ENCODE measurements at regions not wholly inside any gene's neighbourhood (a gene's known extent, or its start where the extent isn't known, plus 50 kb on each side); places are given as distances from the start of the nearest gene placed in this dataset.

- Histone ChIP-seq H3K27ac (ENCODE audit: low read depth in 1 of 2, low read length in 2 of 2) (no peak overlapping the region), H3K4me3 (ENCODE audit: low read length in 2 of 2) (no peak overlapping the region), H3K27me3 (ENCODE audit: control insufficient read depth in 1 of 2, insufficient read depth in 2 of 2, low read length in 1 of 2) (no peaks in the 10 kb centered on the region), H3K4me1 (ENCODE audit: control insufficient read depth in 1 of 2, insufficient read depth in 2 of 2, low read length in 2 of 2) (no peaks in the 10 kb centered on the region), H3K9me3 (ENCODE audit: control insufficient read depth, low read length) (no peaks in the 10 kb centered on the region), H3K36me3 (ENCODE audit: control insufficient read depth in 1 of 2, insufficient read depth in 2 of 2, low read length in 1 of 2) (no peaks in the 10 kb centered on the region)
- intact Hi-C loops (cut with DNase I): loop anchor here in 1 of 2 donors (5.0 kb wide), 1 partner anchor 949 kb away; no protein-coding TSS in a partner anchor
- 58 to 59% methylated on average over 4 of the region's 4 CpGs for WGBS, 2 donors
- ATAC-seq (ENCODE audit: low FRiP score): no peak
- DNase-seq: no peak
These were observed 379.1 kb downstream of the ANKRD50 start for GRCh38 chr4:124333466-124333865.

DNA sequence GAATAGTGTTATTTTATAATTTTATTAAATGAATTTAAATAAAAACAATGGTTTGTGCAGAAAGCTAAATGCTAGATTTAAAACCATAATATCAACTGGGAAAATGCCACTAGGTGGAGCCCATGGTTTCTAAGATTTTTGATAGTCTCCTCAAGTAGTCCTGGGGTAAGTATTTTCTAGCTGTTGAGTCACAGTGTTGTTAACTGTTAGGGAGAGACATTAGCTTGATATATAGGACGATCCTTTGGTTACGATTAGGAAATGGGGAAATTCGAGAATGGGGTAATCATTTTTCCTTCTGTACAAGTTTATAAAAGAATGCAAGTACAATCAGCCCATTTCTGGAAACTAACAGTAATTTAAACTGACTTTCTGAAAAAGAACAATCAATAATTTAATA, 378.4 kb downstream of the ANKRD50 start:
- Histone ChIP-seq H3K4me1 (ENCODE audit: control insufficient read depth in 1 of 2, insufficient read depth in 2 of 2, low read length in 2 of 2) (no peaks in the 10 kb centered on the region), H3K36me3 (ENCODE audit: control insufficient read depth in 1 of 2, insufficient read depth in 2 of 2, low read length in 1 of 2) (no peaks in the 10 kb centered on the region), H3K9me3 (ENCODE audit: control insufficient read depth, low read length) (no peaks in the 10 kb centered on the region), H3K4me3 (ENCODE audit: low read length in 2 of 2) (no peak overlapping the region), H3K27me3 (ENCODE audit: control insufficient read depth in 1 of 2, insufficient read depth in 2 of 2, low read length in 1 of 2) (no peaks in the 10 kb centered on the region), H3K27ac (ENCODE audit: low read depth in 1 of 2, low read length in 2 of 2) (no peak overlapping the region)
- WGBS, 2 donors: 2 to 3% methylated on average over 3 of the region's 3 CpGs
- ATAC-seq (ENCODE audit: low FRiP score): peak; percentile 79
- intact Hi-C loops (cut with DNase I): loop anchor here (2.0 to 5.0 kb wide), 3 partner anchors 911 to 948 kb away; no protein-coding TSS in a partner anchor
- DNase-seq: no peak

GRCh38 chr4:124337874-124338273, 374.7 kb downstream of the ANKRD50 start:
- 89 to 91% methylated on average over 3 of the region's 3 CpGs for WGBS, 2 donors
- ATAC-seq (ENCODE audit: low FRiP score) (no peak), DNase-seq (no peak)

DNA sequence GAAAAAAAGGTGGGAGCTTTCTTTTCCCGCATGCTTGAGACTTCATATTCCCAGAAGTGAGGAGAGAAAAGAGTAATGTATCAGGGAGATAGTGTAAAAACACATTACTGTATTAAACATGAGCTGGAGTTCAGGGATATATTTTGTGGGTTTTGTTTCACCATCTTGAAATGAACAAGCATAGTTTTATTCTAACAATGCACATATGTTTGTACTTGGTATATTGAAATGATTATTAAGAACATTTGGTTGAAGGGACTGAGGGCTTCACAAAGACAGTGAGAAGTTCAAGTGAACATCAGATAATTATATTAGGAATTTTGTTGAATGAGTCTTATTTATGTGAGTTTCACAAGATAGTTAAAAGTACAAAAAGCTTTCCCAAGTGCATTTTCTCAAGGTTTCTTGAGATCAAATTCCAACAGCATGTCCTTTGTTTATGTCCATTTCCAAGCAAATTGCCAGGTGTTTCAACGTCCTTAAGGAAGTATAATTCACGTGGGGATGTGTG, 368.8 kb downstream of the ANKRD50 start:
- H3K27ac ChIP-seq (ENCODE audit: low read depth in 1 of 2, low read length in 2 of 2): no peak overlapping the region
- 61 to 68% methylated on average over 3 of the region's 3 CpGs for WGBS, 2 donors
- no peaks in the 10 kb centered on the region for H3K36me3 ChIP-seq (ENCODE audit: control insufficient read depth in 1 of 2, insufficient read depth in 2 of 2, low read length in 1 of 2)
- H3K4me3 ChIP-seq (ENCODE audit: low read length in 2 of 2): no peak overlapping the region
- H3K9me3 ChIP-seq (ENCODE audit: control insufficient read depth, low read length): no peaks in the 10 kb centered on the region
- no peak for DNase-seq
- H3K4me1 ChIP-seq (ENCODE audit: control insufficient read depth in 1 of 2, insufficient read depth in 2 of 2, low read length in 2 of 2): no peaks in the 10 kb centered on the region
- no peaks in the 10 kb centered on the region for H3K27me3 ChIP-seq (ENCODE audit: control insufficient read depth in 1 of 2, insufficient read depth in 2 of 2, low read length in 1 of 2)
- no peak for ATAC-seq (ENCODE audit: low FRiP score)
- intact Hi-C loops (cut with DNase I): no loop called here

More at GRCh38 chr4:124337874-124338273, 374.7 kb downstream of the ANKRD50 start:
- no peaks in the 10 kb centered on the region for H3K27me3 ChIP-seq (ENCODE audit: control insufficient read depth in 1 of 2, insufficient read depth in 2 of 2, low read length in 1 of 2)
- intact Hi-C loops (cut with DNase I): no loop called here
- no peak overlapping the region for H3K27ac ChIP-seq (ENCODE audit: low read depth in 1 of 2, low read length in 2 of 2)
- H3K36me3 ChIP-seq (ENCODE audit: control insufficient read depth in 1 of 2, insufficient read depth in 2 of 2, low read length in 1 of 2): no peaks in the 10 kb centered on the region
- no peaks in the 10 kb centered on the region for H3K4me1 ChIP-seq (ENCODE audit: control insufficient read depth in 1 of 2, insufficient read depth in 2 of 2, low read length in 2 of 2)
- H3K4me3 ChIP-seq (ENCODE audit: low read length in 2 of 2): no peak overlapping the region
- no peaks in the 10 kb centered on the region for H3K9me3 ChIP-seq (ENCODE audit: control insufficient read depth, low read length)

DNA sequence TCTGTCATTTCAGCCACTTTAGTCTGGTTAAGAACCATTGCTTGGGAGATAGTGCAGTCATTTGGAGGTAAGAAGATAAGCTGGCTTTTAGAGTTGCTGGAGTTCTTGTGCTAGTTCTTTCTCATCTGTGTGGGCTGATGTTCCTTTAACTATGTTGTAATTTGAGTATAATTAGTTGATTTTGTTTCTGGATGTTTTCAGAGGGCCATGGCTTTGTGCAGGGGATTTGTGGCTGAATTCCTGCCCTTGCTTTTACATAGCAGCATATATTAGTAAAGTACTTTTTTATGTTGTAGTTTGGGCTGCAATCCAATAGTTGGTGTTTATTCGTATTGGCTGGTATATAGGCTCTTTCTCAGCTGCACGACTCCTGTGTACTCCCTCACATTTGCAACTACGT, 339.6 kb downstream of the ANKRD50 start:
- intact Hi-C loops (cut with DNase I): no loop called here
- 75 to 79% methylated on average over 3 of the region's 3 CpGs for WGBS, 2 donors
- DNase-seq (no peak), ATAC-seq (ENCODE audit: low FRiP score) (no peak)
- H3K4me3 ChIP-seq (ENCODE audit: low read length in 2 of 2): no peak overlapping the region
- no peaks in the 10 kb centered on the region for H3K36me3 ChIP-seq (ENCODE audit: control insufficient read depth in 1 of 2, insufficient read depth in 2 of 2, low read length in 1 of 2)
- H3K9me3 ChIP-seq (ENCODE audit: control insufficient read depth, low read length): peaks cover 1% of the 10 kb centered on the region
- H3K4me1 ChIP-seq (ENCODE audit: control insufficient read depth in 1 of 2, insufficient read depth in 2 of 2, low read length in 2 of 2): no peaks in the 10 kb centered on the region
- no peaks in the 10 kb centered on the region for H3K27me3 ChIP-seq (ENCODE audit: control insufficient read depth in 1 of 2, insufficient read depth in 2 of 2, low read length in 1 of 2)
- H3K27ac ChIP-seq (ENCODE audit: low read depth in 1 of 2, low read length in 2 of 2): no peak overlapping the region

DNA sequence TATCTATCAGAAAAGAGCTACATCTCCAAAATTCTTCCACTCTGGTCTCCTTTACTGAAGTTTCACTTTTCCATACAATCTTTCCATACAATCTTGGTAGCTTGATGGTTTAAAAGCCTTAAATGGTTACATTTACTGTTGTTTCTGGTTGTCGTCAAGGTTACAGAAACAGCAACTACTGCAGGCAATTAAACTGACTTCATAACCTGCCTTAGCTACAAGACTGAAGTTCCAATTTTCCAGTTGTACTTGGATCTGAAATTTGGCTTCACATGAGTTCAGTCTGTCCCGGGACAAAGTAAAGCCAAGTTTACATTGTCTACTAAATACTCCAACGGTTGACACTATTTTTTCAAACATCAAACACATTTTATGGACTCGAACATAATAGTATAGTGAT, 326.4 kb downstream of the ANKRD50 start:
- peak; percentile 70 for ATAC-seq (ENCODE audit: low FRiP score)
- no peak for DNase-seq
- Histone ChIP-seq H3K4me3 (ENCODE audit: low read length in 2 of 2) (no peak overlapping the region), H3K27ac (ENCODE audit: low read depth in 1 of 2, low read length in 2 of 2) (no peak overlapping the region), H3K36me3 (ENCODE audit: control insufficient read depth in 1 of 2, insufficient read depth in 2 of 2, low read length in 1 of 2) (no peaks in the 10 kb centered on the region), H3K9me3 (ENCODE audit: control insufficient read depth, low read length) (no peaks in the 10 kb centered on the region), H3K4me1 (ENCODE audit: control insufficient read depth in 1 of 2, insufficient read depth in 2 of 2, low read length in 2 of 2) (no peaks in the 10 kb centered on the region), H3K27me3 (ENCODE audit: control insufficient read depth in 1 of 2, insufficient read depth in 2 of 2, low read length in 1 of 2) (no peaks in the 10 kb centered on the region)
- WGBS, 2 donors: 4% methylated on average over 4 of the region's 4 CpGs
- intact Hi-C loops (cut with DNase I): no loop called here

GRCh38 chr4:124386648-124387047, 325.9 kb downstream of the ANKRD50 start:
- H3K27ac ChIP-seq (ENCODE audit: low read depth in 1 of 2, low read length in 2 of 2): no peak overlapping the region
- WGBS, 2 donors: 35 to 39% methylated on average over 6 of the region's 6 CpGs
- H3K4me1 ChIP-seq (ENCODE audit: control insufficient read depth in 1 of 2, insufficient read depth in 2 of 2, low read length in 2 of 2): no peaks in the 10 kb centered on the region
- H3K27me3 ChIP-seq (ENCODE audit: control insufficient read depth in 1 of 2, insufficient read depth in 2 of 2, low read length in 1 of 2): no peaks in the 10 kb centered on the region
- no peaks in the 10 kb centered on the region for H3K36me3 ChIP-seq (ENCODE audit: control insufficient read depth in 1 of 2, insufficient read depth in 2 of 2, low read length in 1 of 2)
- DNase-seq (no peak), ATAC-seq (ENCODE audit: low FRiP score) (no peak)
- intact Hi-C loops (cut with DNase I): no loop called here
- H3K9me3 ChIP-seq (ENCODE audit: control insufficient read depth, low read length): no peaks in the 10 kb centered on the region
- no peak overlapping the region for H3K4me3 ChIP-seq (ENCODE audit: low read length in 2 of 2)

DNA sequence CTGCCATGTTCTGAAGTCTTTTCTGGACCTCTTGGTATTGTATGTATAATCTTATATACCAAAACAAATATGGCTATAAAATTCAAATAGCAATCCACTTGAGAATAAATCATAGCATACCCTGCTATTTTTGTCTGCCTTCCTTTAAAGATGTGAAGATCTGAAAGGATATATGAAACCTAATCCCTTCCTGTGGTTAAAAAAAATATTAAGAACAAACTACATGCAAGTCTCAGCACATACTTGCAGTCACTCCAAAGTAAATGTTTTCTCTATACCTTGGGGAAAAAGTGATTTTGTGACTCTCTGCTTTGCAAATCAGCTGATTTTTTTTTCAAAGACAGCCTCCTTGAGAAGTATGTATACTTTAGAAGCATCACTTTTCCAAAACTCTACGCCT, 322.9 kb downstream of the ANKRD50 start:
- intact Hi-C loops (cut with DNase I): no loop called here
- H3K27ac ChIP-seq (ENCODE audit: low read depth in 1 of 2, low read length in 2 of 2): no peak overlapping the region
- H3K4me3 ChIP-seq (ENCODE audit: low read length in 2 of 2): no peak overlapping the region
- ATAC-seq (ENCODE audit: low FRiP score) (no peak), DNase-seq (no peak)
- H3K36me3 ChIP-seq (ENCODE audit: control insufficient read depth in 1 of 2, insufficient read depth in 2 of 2, low read length in 1 of 2): no peaks in the 10 kb centered on the region
- no peaks in the 10 kb centered on the region for H3K27me3 ChIP-seq (ENCODE audit: control insufficient read depth in 1 of 2, insufficient read depth in 2 of 2, low read length in 1 of 2)
- no peaks in the 10 kb centered on the region for H3K4me1 ChIP-seq (ENCODE audit: control insufficient read depth in 1 of 2, insufficient read depth in 2 of 2, low read length in 2 of 2)
- H3K9me3 ChIP-seq (ENCODE audit: control insufficient read depth, low read length): no peaks in the 10 kb centered on the region
- 86 to 96% methylated on average over 1 of the region's 1 CpG for WGBS, 2 donors

DNA sequence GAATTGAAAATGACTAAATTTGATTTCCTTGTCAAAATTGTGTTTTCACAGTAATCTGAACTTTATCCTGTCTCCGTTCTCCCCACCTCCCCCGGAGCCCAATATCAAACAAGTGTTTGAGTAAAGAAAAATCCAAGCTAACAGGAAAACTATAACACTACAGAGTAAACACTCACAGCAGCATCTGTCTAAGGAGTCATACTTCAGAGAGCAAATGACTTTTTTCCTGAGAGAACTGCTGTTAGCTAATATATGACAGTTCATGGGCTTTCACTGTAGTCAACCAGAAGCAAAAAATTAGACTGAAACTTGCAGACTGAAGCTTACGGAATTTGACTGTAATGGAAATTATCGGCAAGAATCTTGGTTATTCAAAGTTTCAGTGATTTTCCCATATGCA, 321.7 kb downstream of the ANKRD50 start:
- H3K4me3 ChIP-seq (ENCODE audit: low read length in 2 of 2): no peak overlapping the region
- intact Hi-C loops (cut with DNase I): no loop called here
- no peaks in the 10 kb centered on the region for H3K9me3 ChIP-seq (ENCODE audit: control insufficient read depth, low read length)
- WGBS, 2 donors: 61 to 63% methylated on average over 4 of the region's 4 CpGs
- no peak for DNase-seq
- no peaks in the 10 kb centered on the region for H3K4me1 ChIP-seq (ENCODE audit: control insufficient read depth in 1 of 2, insufficient read depth in 2 of 2, low read length in 2 of 2)
- H3K36me3 ChIP-seq (ENCODE audit: control insufficient read depth in 1 of 2, insufficient read depth in 2 of 2, low read length in 1 of 2): no peaks in the 10 kb centered on the region
- no peak overlapping the region for H3K27ac ChIP-seq (ENCODE audit: low read depth in 1 of 2, low read length in 2 of 2)
- ATAC-seq (ENCODE audit: low FRiP score): no peak
- H3K27me3 ChIP-seq (ENCODE audit: control insufficient read depth in 1 of 2, insufficient read depth in 2 of 2, low read length in 1 of 2): no peaks in the 10 kb centered on the region

All from aorta (tissue), 5 donors.